ENCODE measurements at regions not wholly inside any gene's neighbourhood (a gene's known extent, or its start where the extent isn't known, plus 50 kb on each side); places are given as distances from the start of the nearest gene placed in this dataset.

GRCh38 chr5:175163586-175164275 lies 280.3 kb downstream of the DRD1 start:
- no peak for ATAC-seq
- TF ChIP-seq CSDC2 (CRISPR knock-in tag; IDR thresholded peaks at IDR 0.05) (no peak), ZC3H10 (CRISPR knock-in tag; IDR thresholded peaks at IDR 0.05) (no peak), GLIS3 (CRISPR knock-in tag; IDR thresholded peaks at IDR 0.05) (no peak)

GRCh38 chr5:175162036-175162435 lies 281.9 kb downstream of the DRD1 start:
- no peak for TF ChIP-seq ARNTL (CRISPR knock-in tag; IDR thresholded peaks at IDR 0.05; ENCODE audit: borderline replicate concordance, low read depth)
- no peak for TF ChIP-seq BACH2 (CRISPR knock-in tag; IDR thresholded peaks at IDR 0.05; ENCODE audit: borderline replicate concordance)
- TF ChIP-seq CSDC2 (CRISPR knock-in tag; IDR thresholded peaks at IDR 0.05): no peak
- ATAC-seq: no peak

GRCh38 chr5:175159956-175160355 lies 284.0 kb downstream of the DRD1 start:
- no peak for ATAC-seq
- TF ChIP-seq TCF4 (CRISPR knock-in tag; IDR thresholded peaks at IDR 0.05; ENCODE audit: borderline replicate concordance): no peak
- no peak for TF ChIP-seq POU6F1 (CRISPR knock-in tag; IDR thresholded peaks at IDR 0.05; ENCODE audit: borderline replicate concordance, low read depth)

GRCh38 chr5:175148636-175149172 lies 295.3 kb downstream of the DRD1 start:
- TF ChIP-seq ESRRG (CRISPR knock-in tag; IDR thresholded peaks at IDR 0.05) (no peak), SNAI2 (CRISPR knock-in tag; IDR thresholded peaks at IDR 0.05) (no peak), ISL1 (CRISPR knock-in tag; IDR thresholded peaks at IDR 0.05) (no peak), CREB5 (CRISPR knock-in tag; IDR thresholded peaks at IDR 0.05; ENCODE audit: low read depth) (no peak), TCF4 (CRISPR knock-in tag; IDR thresholded peaks at IDR 0.05; ENCODE audit: borderline replicate concordance) (no peak)
- no peak for ATAC-seq

GRCh38 chr5:175146733-175147132 lies 297.2 kb downstream of the DRD1 start:
- ATAC-seq: no peak
- TF ChIP-seq ZFP30 (CRISPR knock-in tag; IDR thresholded peaks at IDR 0.05): no peak
- no peak for TF ChIP-seq ZFP3 (CRISPR knock-in tag; IDR thresholded peaks at IDR 0.05)
- TF ChIP-seq CREB5 (CRISPR knock-in tag; IDR thresholded peaks at IDR 0.05; ENCODE audit: low read depth): no peak
- no peak for TF ChIP-seq ZC3H10 (CRISPR knock-in tag; IDR thresholded peaks at IDR 0.05)
- TF ChIP-seq ZNF565 (CRISPR knock-in tag; conservative IDR thresholded peaks at IDR 0.05; ENCODE audit: low read depth): no peak
- TF ChIP-seq BACH2 (CRISPR knock-in tag; IDR thresholded peaks at IDR 0.05; ENCODE audit: borderline replicate concordance): no peak
- TF ChIP-seq RARB (CRISPR knock-in tag; IDR thresholded peaks at IDR 0.05): no peak
- TF ChIP-seq POU6F1 (CRISPR knock-in tag; IDR thresholded peaks at IDR 0.05; ENCODE audit: borderline replicate concordance, low read depth): no peak
- no peak for TF ChIP-seq GLIS3 (CRISPR knock-in tag; IDR thresholded peaks at IDR 0.05)
- TF ChIP-seq PATZ1 (CRISPR knock-in tag; IDR thresholded peaks at IDR 0.05; ENCODE audit: borderline replicate concordance): no peak
- TF ChIP-seq OSR1 (CRISPR knock-in tag; IDR thresholded peaks at IDR 0.05): no peak
- no peak for TF ChIP-seq SNAI2 (CRISPR knock-in tag; IDR thresholded peaks at IDR 0.05)
- no peak for TF ChIP-seq ZNF8 (CRISPR knock-in tag; IDR thresholded peaks at IDR 0.05)
- TF ChIP-seq CSRNP3 (CRISPR knock-in tag; IDR thresholded peaks at IDR 0.05): no peak
- TF ChIP-seq ISL1 (CRISPR knock-in tag; IDR thresholded peaks at IDR 0.05): no peak
- no peak for TF ChIP-seq ESRRG (CRISPR knock-in tag; IDR thresholded peaks at IDR 0.05)
- no peak for TF ChIP-seq TSHZ2 (CRISPR knock-in tag; IDR thresholded peaks at IDR 0.05)
- no peak for TF ChIP-seq TOX (CRISPR knock-in tag; IDR thresholded peaks at IDR 0.05; ENCODE audit: borderline replicate concordance)
- no peak for TF ChIP-seq TCF4 (CRISPR knock-in tag; IDR thresholded peaks at IDR 0.05; ENCODE audit: borderline replicate concordance)
